ENCODE measurements at regions not wholly inside any gene's neighbourhood (a gene's known extent, or its start where the extent isn't known, plus 50 kb on each side); places are given as distances from the start of the nearest gene placed in this dataset.

- DNase-seq (ENCODE audit: low read depth): no peak
- H3K4me3 ChIP-seq (ENCODE audit: low read length): no peak overlapping the region
- TF ChIP-seq CTCF (conservative IDR thresholded peaks at IDR 0.05; ENCODE audit: low read depth, low read length): no peak
These were observed 333.7 kb upstream of the FANCL start for GRCh38 chr2:58574873-58575272.

GRCh38 chr2:58572731-58573130, 331.6 kb upstream of the FANCL start:
- TF ChIP-seq CTCF (conservative IDR thresholded peaks at IDR 0.05; ENCODE audit: low read depth, low read length): no peak
- no peak overlapping the region for H3K4me3 ChIP-seq (ENCODE audit: low read length)
- DNase-seq (ENCODE audit: low read depth): no peak

GRCh38 chr2:58571181-58571852, 330.2 kb upstream of the FANCL start:
- DNase-seq (ENCODE audit: low read depth): peak; percentile 65
- no peak overlapping the region for H3K4me3 ChIP-seq (ENCODE audit: low read length)
- peak; percentile 81 for TF ChIP-seq CTCF (conservative IDR thresholded peaks at IDR 0.05; ENCODE audit: low read depth, low read length)

- DNase-seq (ENCODE audit: low read depth): peak; percentile 69
- TF ChIP-seq CTCF (conservative IDR thresholded peaks at IDR 0.05; ENCODE audit: low read depth, low read length): no peak
- H3K4me3 ChIP-seq (ENCODE audit: low read length): no peak overlapping the region
These were observed 328.5 kb upstream of the FANCL start for GRCh38 chr2:58569475-58570185.

GRCh38 chr2:58568901-58569300, 327.8 kb upstream of the FANCL start:
- no peak overlapping the region for H3K4me3 ChIP-seq (ENCODE audit: low read length)
- no peak for TF ChIP-seq CTCF (conservative IDR thresholded peaks at IDR 0.05; ENCODE audit: low read depth, low read length)
- DNase-seq (ENCODE audit: low read depth): no peak

- peak; percentile 94 for DNase-seq (ENCODE audit: low read depth)
- TF ChIP-seq CTCF (conservative IDR thresholded peaks at IDR 0.05; ENCODE audit: low read depth, low read length): no peak
- no peak overlapping the region for H3K4me3 ChIP-seq (ENCODE audit: low read length)
These were observed 321.2 kb upstream of the FANCL start for GRCh38 chr2:58562276-58562675.

- DNase-seq (ENCODE audit: low read depth): no peak
- no peak overlapping the region for H3K4me3 ChIP-seq (ENCODE audit: low read length)
- no peak for TF ChIP-seq CTCF (conservative IDR thresholded peaks at IDR 0.05; ENCODE audit: low read depth, low read length)
These were observed 319.4 kb upstream of the FANCL start for GRCh38 chr2:58560531-58560930.

Measured in retinal pigment epithelial cell (primary cell).